GM18519 (cell line): ENCODE measurements at regions not wholly inside any gene's neighbourhood (a gene's known extent, or its start where the extent isn't known, plus 50 kb on each side); places are given as distances from the start of the nearest gene placed in this dataset.
"Not testable (repeated sequence)": the region's sequence is repeated elsewhere in the genome, so short reads cannot be mapped to it uniquely, and the experiment has no call there.

Experiments
- ATAC-seq: cut with Tn5 transposase; IDR thresholded peaks from one replicate; pipeline ENCODE4 v1.9.1; 2021; ENCODE audit warnings: mild to moderate bottlenecking, moderate library complexity; ENCODE audit not compliant: unreplicated experiment, low FRiP score

- no peak for ATAC-seq
Measured at GRCh38 chr16:51527349-51527748, 376.3 kb upstream of the SALL1 start.

- no peak for ATAC-seq
Measured at GRCh38 chr16:51526621-51527020, 375.6 kb upstream of the SALL1 start.

GRCh38 chr16:51524555-51525373 lies 373.7 kb upstream of the SALL1 start:
- ATAC-seq: no peak

- ATAC-seq: no peak
Measured at GRCh38 chr16:51524070-51524469, 373.0 kb upstream of the SALL1 start.

GRCh38 chr16:51523400-51523799 lies 372.3 kb upstream of the SALL1 start:
- ATAC-seq: no peak

GRCh38 chr16:51522902-51523301 lies 371.8 kb upstream of the SALL1 start:
- no peak for ATAC-seq

- ATAC-seq: not testable (repeated sequence)
Measured at GRCh38 chr16:51516960-51517359, 365.9 kb upstream of the SALL1 start.

- ATAC-seq: no peak
Measured at GRCh38 chr16:51510416-51510815, 359.3 kb upstream of the SALL1 start.

GRCh38 chr16:51509336-51509735 lies 358.3 kb upstream of the SALL1 start:
- no peak for ATAC-seq

- no peak for ATAC-seq
Measured at GRCh38 chr16:51508490-51509212, 357.6 kb upstream of the SALL1 start.

GRCh38 chr16:51507286-51507685 lies 356.2 kb upstream of the SALL1 start:
- ATAC-seq: no peak

- no peak for ATAC-seq
Measured at GRCh38 chr16:51500306-51500705, 349.2 kb upstream of the SALL1 start.

- no peak for ATAC-seq
Measured at GRCh38 chr16:51497541-51498211, 346.6 kb upstream of the SALL1 start.

- no peak for ATAC-seq
Measured at GRCh38 chr16:51490866-51491265, 339.8 kb upstream of the SALL1 start.

- no peak for ATAC-seq
Measured at GRCh38 chr16:51487880-51488279, 336.8 kb upstream of the SALL1 start.

- ATAC-seq: no peak
Measured at GRCh38 chr16:51474414-51475091, 323.5 kb upstream of the SALL1 start.

GRCh38 chr16:51473091-51473490 lies 322.0 kb upstream of the SALL1 start:
- ATAC-seq: no peak

- no peak for ATAC-seq
Measured at GRCh38 chr16:51470492-51470891, 319.4 kb upstream of the SALL1 start.

GRCh38 chr16:51464996-51465395 lies 313.9 kb upstream of the SALL1 start:
- no peak for ATAC-seq

GRCh38 chr16:51461255-51461654 lies 310.2 kb upstream of the SALL1 start:
- ATAC-seq: no peak
